Uterus (tissue), 3 donors: ENCODE measurements at regions not wholly inside any gene's neighbourhood (a gene's known extent, or its start where the extent isn't known, plus 50 kb on each side); places are given as distances from the start of the nearest gene placed in this dataset.
"Not testable (repeated sequence)": the region's sequence is repeated elsewhere in the genome, so short reads cannot be mapped to it uniquely, and the experiment has no call there.

ENCODE experiments used
- DNase-seq, 2 donors: peaks; one replicate each; pipeline ENCODE4 v3.0.0-alpha.2; 2019 to 2020
- H3K27ac ChIP-seq, 2 donors: fragments of 200-600 bp; sonication (generic); 1 replicate in 1 of 2; 2 replicates in 1 of 2; pipeline ENCODE4 v1.5.1; 2016 to 2018
- H3K27me3 ChIP-seq, 2 donors: fragments of 200-600 bp; sonication (generic); one replicate each; pipeline ENCODE4 v1.5.1; 2018 to 2019; ENCODE audit warnings: control low read depth in 1 of 2
- H3K36me3 ChIP-seq, 2 donors: fragments of 200-600 bp; sonication (generic); one replicate each; pipeline ENCODE4 v1.5.1; 2019; ENCODE audit warnings: control low read depth in 1 of 2
- H3K4me1 ChIP-seq, 2 donors: fragments of 200-600 bp; sonication (generic); one replicate each; pipeline ENCODE4 v1.5.1; 2018 to 2019; ENCODE audit warnings: control low read depth in 1 of 2
- H3K4me3 ChIP-seq, 2 donors: fragments of 200-600 bp; sonication (generic); 1 replicate in 1 of 2; 2 replicates in 1 of 2; pipeline ENCODE4 v1.5.1; 2018 to 2019; ENCODE audit warnings: mild to moderate bottlenecking in 1 of 2
- H3K9me3 ChIP-seq, 2 donors: fragments of 200-600 bp; sonication (generic); one replicate each; pipeline ENCODE4 v1.5.1; 2019; ENCODE audit warnings: control low read depth in 1 of 2
- POLR2A ChIP-seq, 2 donors: fragments of 450-650 bp; IDR thresholded peaks; one replicate each; pipeline ENCODE4 v1.6.1; 2016; ENCODE audit warnings: antibody characterized with exemption in 2 of 2, mild to moderate bottlenecking in 1 of 2, moderate library complexity in 1 of 2
- intact Hi-C: fragments of 100-400 bp; cut with DNase I; formaldehyde crosslinking; loops from one replicate; pipeline ENCODE4 v1.15.1; 2023; ENCODE audit warnings: low total_unique reads
- TF ChIP-seq, protein P1 (sequence below), 4 experiments: fragments of 200-600 bp in 2 of 4; fragments of 450-650 bp in 2 of 4; sonication (generic) in 2 of 4; IDR thresholded peaks; one replicate each; pipeline ENCODE4 v1.5.1; 2016 to 2019; ENCODE audit warnings: antibody characterized with exemption in 4 of 4, mild to moderate bottlenecking in 2 of 4, moderate library complexity in 1 of 4
- donor health status: DM: yes; HTN: yes; CAD: no.

DNA sequence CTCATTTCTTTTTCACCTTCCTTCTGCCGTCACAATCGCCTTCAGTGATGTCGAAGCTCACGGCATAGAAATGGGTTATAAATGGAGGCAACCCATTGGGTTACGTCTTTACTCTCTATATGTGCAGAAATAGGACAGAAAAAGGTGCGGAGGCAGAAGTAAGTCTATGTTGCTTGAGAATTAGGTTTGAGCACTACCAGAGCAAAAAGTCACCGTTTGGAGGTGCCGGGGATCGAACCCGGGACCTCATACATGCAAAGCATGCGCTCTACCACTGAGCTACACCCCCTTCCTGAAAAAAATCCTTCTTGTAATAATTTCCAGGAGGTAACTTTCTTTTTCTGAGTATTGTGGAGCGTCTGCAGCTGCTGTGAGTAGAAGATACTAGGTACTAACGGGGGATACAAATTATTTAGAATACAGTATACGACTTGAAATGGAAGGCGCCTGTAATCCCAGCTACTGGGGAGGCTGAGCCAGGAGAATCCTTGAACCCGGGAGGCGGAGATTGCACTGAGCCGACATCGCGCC, 134.2 kb downstream of the TRIM27 start:
- H3K9me3 ChIP-seq, result peaks cover 0 to 3% of the 10 kb centered on the region in 2 donors
- no peaks in the 10 kb centered on the region for H3K4me1 ChIP-seq
- no peak for TF ChIP-seq POLR2A (IDR thresholded peaks at IDR 0.05)
- TF ChIP-seq, protein P1, sequence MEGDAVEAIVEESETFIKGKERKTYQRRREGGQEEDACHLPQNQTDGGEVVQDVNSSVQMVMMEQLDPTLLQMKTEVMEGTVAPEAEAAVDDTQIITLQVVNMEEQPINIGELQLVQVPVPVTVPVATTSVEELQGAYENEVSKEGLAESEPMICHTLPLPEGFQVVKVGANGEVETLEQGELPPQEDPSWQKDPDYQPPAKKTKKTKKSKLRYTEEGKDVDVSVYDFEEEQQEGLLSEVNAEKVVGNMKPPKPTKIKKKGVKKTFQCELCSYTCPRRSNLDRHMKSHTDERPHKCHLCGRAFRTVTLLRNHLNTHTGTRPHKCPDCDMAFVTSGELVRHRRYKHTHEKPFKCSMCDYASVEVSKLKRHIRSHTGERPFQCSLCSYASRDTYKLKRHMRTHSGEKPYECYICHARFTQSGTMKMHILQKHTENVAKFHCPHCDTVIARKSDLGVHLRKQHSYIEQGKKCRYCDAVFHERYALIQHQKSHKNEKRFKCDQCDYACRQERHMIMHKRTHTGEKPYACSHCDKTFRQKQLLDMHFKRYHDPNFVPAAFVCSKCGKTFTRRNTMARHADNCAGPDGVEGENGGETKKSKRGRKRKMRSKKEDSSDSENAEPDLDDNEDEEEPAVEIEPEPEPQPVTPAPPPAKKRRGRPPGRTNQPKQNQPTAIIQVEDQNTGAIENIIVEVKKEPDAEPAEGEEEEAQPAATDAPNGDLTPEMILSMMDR (IDR thresholded peaks at IDR 0.05), result no peak
- no peak overlapping the region for H3K27ac ChIP-seq
- H3K27me3 ChIP-seq, result peaks cover 12 to 77% of the 10 kb centered on the region in 2 donors
- H3K4me3 ChIP-seq, result peak overlapping the region in 1 of 2 donors; percentile 22
- H3K36me3 ChIP-seq, result no peaks in the 10 kb centered on the region
- DNase-seq, result peak in 1 of 2 donors; percentile 26
- intact Hi-C loops, result no loop called here

DNA sequence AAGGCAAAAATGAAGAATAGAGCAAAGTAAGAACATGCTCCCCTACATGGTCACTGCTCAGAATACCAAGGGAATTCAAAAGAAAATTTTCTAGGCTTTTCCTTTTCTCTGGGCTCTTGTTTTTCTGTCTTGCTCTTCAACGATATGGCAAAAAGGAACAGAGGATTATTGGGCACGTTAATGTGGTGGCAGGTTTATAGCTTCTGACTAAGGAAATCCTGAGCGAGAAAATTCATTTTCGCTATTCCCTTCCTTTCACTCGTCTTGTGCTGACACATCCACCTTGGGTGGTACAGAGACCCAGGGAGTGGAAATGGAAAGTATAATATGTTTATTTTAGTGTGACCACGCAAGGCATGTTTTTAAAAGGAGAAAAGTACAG, 132.8 kb downstream of the TRIM27 start:
- TF ChIP-seq POLR2A (IDR thresholded peaks at IDR 0.05), result no peak
- TF ChIP-seq, protein P1 (IDR thresholded peaks at IDR 0.05), result no peak
- no peak for DNase-seq
- no peaks in the 10 kb centered on the region for H3K36me3 ChIP-seq
- peaks cover 5 to 74% of the 10 kb centered on the region in 2 donors for H3K27me3 ChIP-seq
- H3K9me3 ChIP-seq, result peaks cover 0 to 3% of the 10 kb centered on the region in 2 donors
- no peak overlapping the region for H3K4me3 ChIP-seq
- no peaks in the 10 kb centered on the region for H3K4me1 ChIP-seq
- intact Hi-C loops, result no loop called here
- H3K27ac ChIP-seq, result no peak overlapping the region

DNA sequence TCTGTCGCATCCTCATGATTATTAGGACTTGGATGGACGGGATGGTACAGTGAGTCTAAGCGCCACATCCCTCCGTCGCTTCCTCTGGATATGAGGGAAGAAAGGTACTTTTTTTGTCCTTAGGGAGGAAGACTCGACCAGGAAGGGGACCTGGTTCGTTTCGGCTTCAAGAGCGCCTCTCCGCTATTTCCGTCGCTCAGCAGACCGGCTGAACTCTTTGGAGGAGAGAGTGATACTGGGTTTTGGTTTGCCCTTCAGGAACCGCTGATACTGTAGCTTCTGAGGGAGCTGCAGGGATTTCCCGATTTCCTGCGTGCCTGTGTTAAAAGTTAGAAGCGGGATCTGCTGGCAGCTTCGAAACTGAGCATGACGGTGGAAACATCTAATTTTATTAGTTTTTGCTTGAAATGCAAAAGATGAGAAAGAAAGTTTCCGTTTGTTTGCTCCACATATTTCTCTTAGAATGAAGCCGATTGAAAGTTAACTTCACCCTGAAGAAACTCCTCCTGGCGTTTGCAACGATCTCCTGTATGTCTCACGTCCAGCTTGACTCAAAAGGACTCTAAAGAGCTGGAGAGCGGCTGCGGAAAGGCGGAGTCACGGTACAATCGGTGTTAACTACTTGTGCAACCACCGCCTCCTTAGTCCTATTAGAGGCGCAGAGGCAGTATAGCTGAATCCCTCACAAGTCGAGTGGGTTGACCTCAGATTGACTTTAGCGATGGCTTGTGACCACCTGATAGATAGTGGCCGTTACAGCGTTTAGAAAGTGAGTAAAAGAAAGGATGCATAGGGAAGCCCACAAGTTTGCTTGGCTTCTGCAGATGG, 129.4 kb downstream of the TRIM27 start:
- no peak for DNase-seq
- Histone ChIP-seq H3K9me3 (peaks cover 0 to 3% of the 10 kb centered on the region in 2 donors), H3K4me3 (no peak overlapping the region), H3K27me3 (peaks cover 5 to 62% of the 10 kb centered on the region in 2 donors), H3K36me3 (no peaks in the 10 kb centered on the region), H3K4me1 (no peaks in the 10 kb centered on the region), H3K27ac (no peak overlapping the region)
- TF ChIP-seq POLR2A (IDR thresholded peaks at IDR 0.05), result no peak
- TF ChIP-seq, protein P1 (IDR thresholded peaks at IDR 0.05), result no peak
- intact Hi-C loops, result no loop called here

DNA sequence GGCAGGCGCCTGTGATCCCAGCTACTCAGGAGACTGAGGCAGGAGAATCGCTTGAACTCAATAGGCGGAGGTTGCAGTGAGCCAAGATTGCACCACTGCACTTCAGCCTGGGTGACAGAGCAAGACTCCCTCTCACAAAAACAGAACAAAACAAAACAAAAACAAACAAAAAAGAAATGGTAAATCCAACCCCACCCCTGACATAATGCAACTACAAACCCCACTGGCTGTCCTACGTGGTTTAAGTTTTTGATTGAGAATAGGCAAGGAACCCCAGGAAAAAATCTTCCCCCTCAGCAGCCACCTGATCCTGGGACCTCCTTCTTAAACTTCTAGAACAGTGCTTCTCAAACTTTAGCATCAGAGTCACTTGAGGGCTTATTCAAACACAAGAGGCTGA, 123.1 kb downstream of the TRIM27 start:
- DNase-seq, H3K4me1 ChIP-seq, H3K27ac ChIP-seq, H3K9me3 ChIP-seq, H3K4me3 ChIP-seq, intact Hi-C loops, H3K36me3 ChIP-seq: not testable (repeated sequence)
- H3K27me3 ChIP-seq, result peaks cover 0 to 29% of the 10 kb centered on the region in 2 donors

DNA sequence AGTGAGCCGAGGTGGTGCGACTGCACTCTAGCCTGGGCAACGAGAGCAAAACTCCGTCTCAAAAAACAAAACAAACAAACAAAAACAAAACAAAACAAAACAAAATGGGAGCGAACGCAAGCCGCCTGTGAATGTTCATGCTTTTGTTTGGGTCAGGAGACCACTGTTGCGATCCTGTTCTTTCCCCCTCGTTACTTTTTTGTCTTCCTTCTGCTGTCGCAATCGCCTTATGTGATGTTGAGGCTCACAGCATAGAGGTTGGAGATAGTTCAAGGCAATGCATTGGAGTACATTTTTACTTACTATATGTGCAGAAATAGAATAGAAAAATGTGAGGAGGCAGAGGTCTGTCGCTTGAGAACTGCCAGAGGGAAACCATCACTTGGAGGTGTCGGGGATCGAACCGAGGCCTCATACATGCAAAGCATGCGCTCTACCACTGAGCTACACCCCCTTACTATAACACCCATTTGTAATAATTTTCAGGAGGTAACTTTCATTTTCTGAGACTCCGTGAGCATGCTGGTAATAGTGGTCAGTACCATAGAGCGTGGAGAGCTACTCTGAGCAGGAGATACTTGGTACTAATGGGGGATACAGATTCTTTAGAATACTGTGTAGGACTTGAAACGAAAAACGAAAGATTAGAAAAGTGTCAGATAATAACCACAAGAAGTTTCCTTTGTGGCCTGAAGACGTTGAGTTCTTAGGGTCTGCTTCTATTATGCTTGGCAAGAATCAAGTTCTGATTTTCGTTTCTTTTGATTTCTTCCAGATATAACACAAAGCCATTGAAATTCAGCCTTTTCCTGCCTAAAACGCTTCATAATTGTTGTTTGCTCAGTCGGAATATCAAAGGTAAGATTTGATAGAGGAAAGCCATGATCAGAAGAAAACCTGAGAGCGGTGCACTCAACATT, 121.1 kb downstream of the TRIM27 start:
- intact Hi-C loops, result no loop called here
- TF ChIP-seq, protein P1 (IDR thresholded peaks at IDR 0.05), result no peak
- no peak for TF ChIP-seq POLR2A (IDR thresholded peaks at IDR 0.05)
- Histone ChIP-seq H3K36me3 (no peaks in the 10 kb centered on the region), H3K27ac (no peak overlapping the region), H3K4me1 (no peaks in the 10 kb centered on the region), H3K27me3 (peaks cover 0 to 19% of the 10 kb centered on the region in 2 donors), H3K9me3 (no peaks in the 10 kb centered on the region), H3K4me3 (no peak overlapping the region)
- DNase-seq, result no peak
